T-helper 2 cell treated with Interferon-gamma antibody and Interleukin-4, amounts not matched to agents 5 μg/mL and 100 μg/mL, for 36 hours (primary cell): ENCODE measurements at regions not wholly inside any gene's neighbourhood (a gene's known extent, or its start where the extent isn't known, plus 50 kb on each side); places are given as distances from the start of the nearest gene placed in this dataset.
"Not testable (repeated sequence)": the region's sequence is repeated elsewhere in the genome, so short reads cannot be mapped to it uniquely, and the experiment has no call there.

ENCODE experiments used
- DNase-seq: peaks from one replicate; pipeline ENCODE4 v3.0.0; 2021; ENCODE audit warnings: low spot score
- H3K27ac Mint-ChIP-seq: one replicate; pipeline ENCODE4 v1.8.0; 2021; ENCODE audit warnings: mild to moderate bottlenecking, mixed read lengths
- H3K27me3 Mint-ChIP-seq: one replicate; pipeline ENCODE4 v1.8.0; 2021; ENCODE audit warnings: low read depth, mixed read lengths
- H3K36me3 Mint-ChIP-seq: one replicate; pipeline ENCODE4 v1.8.0; 2021; ENCODE audit warnings: low read depth, mixed read lengths
- H3K4me1 Mint-ChIP-seq: one replicate; pipeline ENCODE4 v1.8.0; 2021; ENCODE audit warnings: low read depth, mixed read lengths
- H3K4me3 Mint-ChIP-seq: one replicate; pipeline ENCODE4 v1.8.0; 2022; ENCODE audit warnings: mild to moderate bottlenecking, moderate library complexity, mixed read lengths
- H3K9me3 Mint-ChIP-seq: one replicate; pipeline ENCODE4 v1.8.0; 2021; ENCODE audit warnings: mixed read lengths

- H3K9me3 Mint-ChIP-seq: no peaks in the 10 kb centered on the region
- no peak for DNase-seq
- H3K4me1 Mint-ChIP-seq: no peaks in the 10 kb centered on the region
- H3K4me3 Mint-ChIP-seq: no peak overlapping the region
- peaks cover 13% of the 10 kb centered on the region for H3K27me3 Mint-ChIP-seq
- no peaks in the 10 kb centered on the region for H3K36me3 Mint-ChIP-seq
- H3K27ac Mint-ChIP-seq: no peak overlapping the region
These were observed 82.2 kb upstream of the ID2 start for GRCh38 chr2:8599421-8600242.

GRCh38 chr2:8600456-8600855, 81.4 kb upstream of the ID2 start:
- H3K27ac Mint-ChIP-seq: no peak overlapping the region
- no peak for DNase-seq
- H3K4me3 Mint-ChIP-seq: no peak overlapping the region
- no peaks in the 10 kb centered on the region for H3K4me1 Mint-ChIP-seq
- no peaks in the 10 kb centered on the region for H3K9me3 Mint-ChIP-seq
- H3K36me3 Mint-ChIP-seq: no peaks in the 10 kb centered on the region
- peaks cover 13% of the 10 kb centered on the region for H3K27me3 Mint-ChIP-seq

- Mint-ChIP-seq H3K4me3 (no peak overlapping the region), H3K36me3 (no peaks in the 10 kb centered on the region), H3K27ac (no peak overlapping the region), H3K27me3 (peaks cover 13% of the 10 kb centered on the region), H3K4me1 (peaks cover 20% of the 10 kb centered on the region), H3K9me3 (no peaks in the 10 kb centered on the region)
- no peak for DNase-seq
These were observed 79.0 kb upstream of the ID2 start for GRCh38 chr2:8602809-8603208.

- peaks cover 26% of the 10 kb centered on the region for H3K4me1 Mint-ChIP-seq
- H3K36me3 Mint-ChIP-seq, H3K9me3 Mint-ChIP-seq, DNase-seq, H3K27ac Mint-ChIP-seq, H3K4me3 Mint-ChIP-seq: not testable (repeated sequence)
- H3K27me3 Mint-ChIP-seq: peaks cover 13% of the 10 kb centered on the region
These were observed 78.5 kb upstream of the ID2 start for GRCh38 chr2:8603356-8603755.

- H3K4me1 Mint-ChIP-seq: peaks cover 35% of the 10 kb centered on the region
- no peaks in the 10 kb centered on the region for H3K9me3 Mint-ChIP-seq
- no peak for DNase-seq
- no peaks in the 10 kb centered on the region for H3K36me3 Mint-ChIP-seq
- H3K27ac Mint-ChIP-seq: no peak overlapping the region
- peaks cover 13% of the 10 kb centered on the region for H3K27me3 Mint-ChIP-seq
- H3K4me3 Mint-ChIP-seq: no peak overlapping the region
These were observed 77.6 kb upstream of the ID2 start for GRCh38 chr2:8604262-8604661.

GRCh38 chr2:8605351-8606065, 76.3 kb upstream of the ID2 start:
- Mint-ChIP-seq H3K27ac (no peak overlapping the region), H3K4me3 (no peak overlapping the region), H3K9me3 (peaks cover 5% of the 10 kb centered on the region), H3K36me3 (peaks cover under 1% of the 10 kb centered on the region), H3K4me1 (peaks cover 45% of the 10 kb centered on the region), H3K27me3 (peaks cover 17% of the 10 kb centered on the region)
- DNase-seq: no peak

- H3K27ac Mint-ChIP-seq: no peak overlapping the region
- peaks cover 7% of the 10 kb centered on the region for H3K36me3 Mint-ChIP-seq
- no peak overlapping the region for H3K4me3 Mint-ChIP-seq
- H3K4me1 Mint-ChIP-seq: peaks cover 47% of the 10 kb centered on the region
- H3K9me3 Mint-ChIP-seq: peaks cover 12% of the 10 kb centered on the region
- H3K27me3 Mint-ChIP-seq: peaks cover 21% of the 10 kb centered on the region
- DNase-seq: peak; percentile 35
These were observed 75.6 kb upstream of the ID2 start for GRCh38 chr2:8606226-8606625.

- Mint-ChIP-seq H3K4me1 (peaks cover 49% of the 10 kb centered on the region), H3K36me3 (peaks cover 7% of the 10 kb centered on the region), H3K27ac (no peak overlapping the region), H3K9me3 (peaks cover 18% of the 10 kb centered on the region), H3K4me3 (peak overlapping the region; percentile 73), H3K27me3 (peaks cover 20% of the 10 kb centered on the region)
- no peak for DNase-seq
These were observed 75.0 kb upstream of the ID2 start for GRCh38 chr2:8606649-8607550.

- H3K9me3 Mint-ChIP-seq: peaks cover 19% of the 10 kb centered on the region
- H3K27ac Mint-ChIP-seq: peak overlapping the region; percentile 88
- DNase-seq: no peak
- H3K4me3 Mint-ChIP-seq: peak overlapping the region; percentile 73
- peaks cover 49% of the 10 kb centered on the region for H3K4me1 Mint-ChIP-seq
- H3K36me3 Mint-ChIP-seq: peaks cover 7% of the 10 kb centered on the region
- peaks cover 16% of the 10 kb centered on the region for H3K27me3 Mint-ChIP-seq
These were observed 74.2 kb upstream of the ID2 start for GRCh38 chr2:8607606-8608005.

GRCh38 chr2:8608411-8608954, 73.4 kb upstream of the ID2 start:
- Mint-ChIP-seq H3K27ac (peak overlapping the region; percentile 88), H3K36me3 (peaks cover 11% of the 10 kb centered on the region), H3K4me3 (peak overlapping the region; percentile 73), H3K4me1 (peaks cover 53% of the 10 kb centered on the region), H3K27me3 (peaks cover 14% of the 10 kb centered on the region), H3K9me3 (peaks cover 22% of the 10 kb centered on the region)
- peak; percentile 79 for DNase-seq

- peak overlapping the region; percentile 88 for H3K27ac Mint-ChIP-seq
- H3K4me3 Mint-ChIP-seq: peak overlapping the region; percentile 73
- H3K36me3 Mint-ChIP-seq: peaks cover 11% of the 10 kb centered on the region
- no peak for DNase-seq
- peaks cover 27% of the 10 kb centered on the region for H3K9me3 Mint-ChIP-seq
- peaks cover 53% of the 10 kb centered on the region for H3K4me1 Mint-ChIP-seq
- H3K27me3 Mint-ChIP-seq: peaks cover 18% of the 10 kb centered on the region
These were observed 72.5 kb upstream of the ID2 start for GRCh38 chr2:8609357-8609811.

- Mint-ChIP-seq H3K9me3 (peaks cover 27% of the 10 kb centered on the region), H3K27me3 (peaks cover 26% of the 10 kb centered on the region), H3K4me1 (peaks cover 51% of the 10 kb centered on the region), H3K36me3 (peaks cover 11% of the 10 kb centered on the region)
- H3K27ac Mint-ChIP-seq, H3K4me3 Mint-ChIP-seq, DNase-seq: not testable (repeated sequence)
These were observed 71.1 kb upstream of the ID2 start for GRCh38 chr2:8610775-8611174.

GRCh38 chr2:8611246-8611645, 70.6 kb upstream of the ID2 start:
- peaks cover 30% of the 10 kb centered on the region for H3K27me3 Mint-ChIP-seq
- H3K4me3 Mint-ChIP-seq: no peak overlapping the region
- peaks cover 11% of the 10 kb centered on the region for H3K36me3 Mint-ChIP-seq
- no peak for DNase-seq
- H3K9me3 Mint-ChIP-seq: peaks cover 27% of the 10 kb centered on the region
- H3K4me1 Mint-ChIP-seq: peaks cover 48% of the 10 kb centered on the region
- H3K27ac Mint-ChIP-seq: no peak overlapping the region
